D721Med (cell line): ENCODE measurements at regions not wholly inside any gene's neighbourhood (a gene's known extent, or its start where the extent isn't known, plus 50 kb on each side); places are given as distances from the start of the nearest gene placed in this dataset.

ENCODE experiments used
- DNase-seq: peaks from one replicate; pipeline ENCODE4 v3.0.0; 2011; ENCODE audit warnings: low spot score; ENCODE audit not compliant: insufficient read length
- FAIRE-seq: peaks from 2 replicates; lab custom pipeline; 2011; peaks lifted over from hg19 to GRCh38; lab: Jason Lieb, UNC
- CTCF ChIP-seq: IDR thresholded peaks from 2 replicates; pipeline ENCODE4 v1.5.1; 2012; ENCODE audit warnings: mild to moderate bottlenecking, control low read depth; ENCODE audit not compliant: insufficient read depth; ENCODE audit errors: missing control alignments

- no peak for DNase-seq
- no peak for TF ChIP-seq CTCF
- no peak for FAIRE-seq
Measured at GRCh38 chr12:85587158-85587557, 249.1 kb downstream of the RASSF9 start.

GRCh38 chr12:85588221-85588620, 248.0 kb downstream of the RASSF9 start:
- FAIRE-seq: no peak
- no peak for TF ChIP-seq CTCF

GRCh38 chr12:85600841-85601240, 235.4 kb downstream of the RASSF9 start:
- FAIRE-seq (no peak), DNase-seq (no peak)
- TF ChIP-seq CTCF: no peak

More at GRCh38 chr12:85588221-85588620, 248.0 kb downstream of the RASSF9 start:
- DNase-seq: no peak

GRCh38 chr12:85603556-85603955, 232.7 kb downstream of the RASSF9 start:
- DNase-seq (no peak), FAIRE-seq (no peak)
- no peak for TF ChIP-seq CTCF

DNA sequence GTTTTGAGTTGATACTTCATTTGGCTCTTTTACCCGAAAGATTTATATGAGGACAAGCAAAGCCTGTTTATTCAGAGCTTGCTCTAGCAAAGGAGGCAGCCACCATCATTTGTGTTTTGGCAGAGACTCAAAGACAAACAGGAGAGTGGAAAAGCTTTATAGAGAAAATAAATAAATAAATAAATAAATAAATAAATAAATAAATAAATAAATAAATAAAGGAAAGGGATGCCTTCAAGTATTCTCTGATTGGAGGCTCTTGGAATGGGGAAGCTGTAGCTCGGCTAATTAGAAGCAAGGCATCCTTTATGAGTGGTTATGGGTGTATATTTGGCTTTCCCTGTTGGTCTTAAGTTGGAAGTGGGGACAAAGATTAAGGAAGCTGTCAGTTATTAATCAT, 229.8 kb downstream of the RASSF9 start:
- FAIRE-seq (no peak), DNase-seq (no peak)
- TF ChIP-seq CTCF: no peak

DNA sequence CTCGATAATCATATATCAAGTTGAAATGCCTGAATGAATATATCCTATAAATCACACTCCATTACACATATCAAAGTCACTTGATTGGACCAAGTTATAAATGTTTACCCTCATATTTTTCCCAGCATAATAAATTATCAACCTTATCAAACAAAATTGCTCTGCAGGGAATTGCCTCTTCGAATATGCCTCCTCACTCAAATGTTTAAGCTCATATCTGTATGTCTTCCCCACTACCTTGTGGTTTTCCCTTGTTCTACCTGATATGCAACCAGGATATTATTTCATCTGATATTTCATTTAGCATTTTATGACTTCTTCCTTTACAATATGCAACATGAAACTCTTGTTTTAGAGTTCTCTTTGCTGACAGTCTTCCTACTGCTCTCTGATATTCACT, 226.4 kb downstream of the RASSF9 start:
- FAIRE-seq (no peak), DNase-seq (no peak)
- TF ChIP-seq CTCF: no peak

- FAIRE-seq (no peak), DNase-seq (no peak)
- TF ChIP-seq CTCF: no peak
Measured at GRCh38 chr12:85610194-85610593, 226.0 kb downstream of the RASSF9 start.
